WTC11 (cell line): ENCODE measurements at regions not wholly inside any gene's neighbourhood (a gene's known extent, or its start where the extent isn't known, plus 50 kb on each side); places are given as distances from the start of the nearest gene placed in this dataset.

Experiments used
- CREM ChIP-seq: sonication (generic); formaldehyde crosslinking; IDR thresholded peaks from 2 replicates; pipeline ENCODE4 v1.8.1; 2022; ENCODE audit warnings: mild to moderate bottlenecking, missing genetic modification reagents, moderate library complexity
- HMGA2 ChIP-seq: fragments of 250-450 bp; sonication (Bioruptor Pico); IDR thresholded peaks from 2 replicates; pipeline ENCODE4 v1.4.0; 2021; ENCODE audit warnings: mild to moderate bottlenecking, moderate library complexity
- NFE2L1 ChIP-seq: sonication (generic); formaldehyde crosslinking; IDR thresholded peaks from 2 replicates; pipeline ENCODE4 v1.8.1; 2023; ENCODE audit warnings: missing genetic modification reagents
- SP1 ChIP-seq: sonication (generic); formaldehyde crosslinking; conservative IDR thresholded peaks from 2 replicates; pipeline ENCODE4 v1.8.1; 2022; ENCODE audit warnings: missing genetic modification reagents
- TCF7 ChIP-seq: sonication (generic); formaldehyde crosslinking; IDR thresholded peaks from 2 replicates; pipeline ENCODE4 v1.8.0; 2022; ENCODE audit warnings: mild to moderate bottlenecking, low read depth, missing genetic modification reagents, moderate library complexity
- ZBTB21 ChIP-seq: sonication (generic); formaldehyde crosslinking; IDR thresholded peaks from 2 replicates; pipeline ENCODE4 v1.8.1; 2023; ENCODE audit warnings: mild to moderate bottlenecking, missing genetic modification reagents, borderline replicate concordance
- ZNF671 ChIP-seq: fragments of 250-450 bp; sonication (Bioruptor Pico); IDR thresholded peaks from 2 replicates; pipeline ENCODE4 v1.8.0; 2021; ENCODE audit warnings: mild to moderate bottlenecking
- TF ChIP-seq, protein P1 (sequence below): sonication (generic); formaldehyde crosslinking; IDR thresholded peaks from 2 replicates; pipeline ENCODE4 v1.8.0; 2022; ENCODE audit warnings: mild to moderate bottlenecking, missing genetic modification reagents
- TF ChIP-seq, protein P2 (sequence below): sonication (generic); formaldehyde crosslinking; IDR thresholded peaks from 2 replicates; pipeline ENCODE4 v1.8.1; 2022; ENCODE audit warnings: low read depth, mild to moderate bottlenecking, moderate library complexity, missing genetic modification reagents, borderline replicate concordance
- TF ChIP-seq, protein P3 (sequence below): sonication (generic); formaldehyde crosslinking; IDR thresholded peaks from 2 replicates; pipeline ENCODE4 v1.8.0; 2022; ENCODE audit warnings: missing genetic modification reagents
- TF ChIP-seq, protein P4 (sequence below): sonication (generic); formaldehyde crosslinking; IDR thresholded peaks from 2 replicates; pipeline ENCODE4 v1.8.1; 2023; ENCODE audit warnings: mild to moderate bottlenecking, missing genetic modification reagents, moderate library complexity
- TF ChIP-seq, protein P5 (sequence below): fragments of 200-600 bp; IDR thresholded peaks from 2 replicates; pipeline ENCODE4 v1.8.0; 2022; ENCODE audit warnings: antibody characterized with exemption

DNA sequence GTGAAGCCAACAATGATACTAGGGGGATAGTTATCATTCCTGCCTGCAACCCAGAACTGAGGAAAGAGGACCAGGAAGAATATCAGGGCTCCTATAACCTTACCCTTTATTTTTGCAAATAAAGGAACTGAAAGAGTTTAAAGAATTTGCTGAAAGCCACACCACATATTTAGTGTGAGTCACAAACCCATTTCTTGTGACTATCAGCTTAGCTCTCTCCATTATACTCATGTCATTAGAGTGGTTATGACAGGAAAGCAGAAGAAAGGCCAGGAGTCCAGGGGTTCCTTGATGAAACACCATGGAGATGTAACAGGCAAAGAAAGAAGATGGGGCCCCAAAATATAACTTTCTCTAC lies 141.1 kb upstream of the SAMSN1 start:
- TF ChIP-seq, protein P1, sequence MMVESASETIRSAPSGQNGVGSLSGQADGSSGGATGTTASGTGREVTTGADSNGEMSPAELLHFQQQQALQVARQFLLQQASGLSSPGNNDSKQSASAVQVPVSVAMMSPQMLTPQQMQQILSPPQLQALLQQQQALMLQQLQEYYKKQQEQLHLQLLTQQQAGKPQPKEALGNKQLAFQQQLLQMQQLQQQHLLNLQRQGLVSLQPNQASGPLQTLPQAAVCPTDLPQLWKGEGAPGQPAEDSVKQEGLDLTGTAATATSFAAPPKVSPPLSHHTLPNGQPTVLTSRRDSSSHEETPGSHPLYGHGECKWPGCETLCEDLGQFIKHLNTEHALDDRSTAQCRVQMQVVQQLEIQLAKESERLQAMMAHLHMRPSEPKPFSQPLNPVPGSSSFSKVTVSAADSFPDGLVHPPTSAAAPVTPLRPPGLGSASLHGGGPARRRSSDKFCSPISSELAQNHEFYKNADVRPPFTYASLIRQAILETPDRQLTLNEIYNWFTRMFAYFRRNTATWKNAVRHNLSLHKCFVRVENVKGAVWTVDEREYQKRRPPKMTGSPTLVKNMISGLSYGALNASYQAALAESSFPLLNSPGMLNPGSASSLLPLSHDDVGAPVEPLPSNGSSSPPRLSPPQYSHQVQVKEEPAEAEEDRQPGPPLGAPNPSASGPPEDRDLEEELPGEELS = no peak
- TF ChIP-seq NFE2L1 (CRISPR knock-in tag) (no peak), TCF7 (CRISPR knock-in tag) (no peak), CREM (CRISPR knock-in tag) (no peak), SP1 (CRISPR knock-in tag) (no peak), ZBTB21 (CRISPR knock-in tag) (no peak), HMGA2 (no peak), ZNF671 (CRISPR knock-in tag) (no peak)
- TF ChIP-seq, protein P2, sequence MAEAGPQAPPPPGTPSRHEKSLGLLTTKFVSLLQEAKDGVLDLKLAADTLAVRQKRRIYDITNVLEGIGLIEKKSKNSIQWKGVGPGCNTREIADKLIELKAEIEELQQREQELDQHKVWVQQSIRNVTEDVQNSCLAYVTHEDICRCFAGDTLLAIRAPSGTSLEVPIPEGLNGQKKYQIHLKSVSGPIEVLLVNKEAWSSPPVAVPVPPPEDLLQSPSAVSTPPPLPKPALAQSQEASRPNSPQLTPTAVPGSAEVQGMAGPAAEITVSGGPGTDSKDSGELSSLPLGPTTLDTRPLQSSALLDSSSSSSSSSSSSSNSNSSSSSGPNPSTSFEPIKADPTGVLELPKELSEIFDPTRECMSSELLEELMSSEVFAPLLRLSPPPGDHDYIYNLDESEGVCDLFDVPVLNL (CRISPR knock-in tag) = no peak
- TF ChIP-seq, protein P3, sequence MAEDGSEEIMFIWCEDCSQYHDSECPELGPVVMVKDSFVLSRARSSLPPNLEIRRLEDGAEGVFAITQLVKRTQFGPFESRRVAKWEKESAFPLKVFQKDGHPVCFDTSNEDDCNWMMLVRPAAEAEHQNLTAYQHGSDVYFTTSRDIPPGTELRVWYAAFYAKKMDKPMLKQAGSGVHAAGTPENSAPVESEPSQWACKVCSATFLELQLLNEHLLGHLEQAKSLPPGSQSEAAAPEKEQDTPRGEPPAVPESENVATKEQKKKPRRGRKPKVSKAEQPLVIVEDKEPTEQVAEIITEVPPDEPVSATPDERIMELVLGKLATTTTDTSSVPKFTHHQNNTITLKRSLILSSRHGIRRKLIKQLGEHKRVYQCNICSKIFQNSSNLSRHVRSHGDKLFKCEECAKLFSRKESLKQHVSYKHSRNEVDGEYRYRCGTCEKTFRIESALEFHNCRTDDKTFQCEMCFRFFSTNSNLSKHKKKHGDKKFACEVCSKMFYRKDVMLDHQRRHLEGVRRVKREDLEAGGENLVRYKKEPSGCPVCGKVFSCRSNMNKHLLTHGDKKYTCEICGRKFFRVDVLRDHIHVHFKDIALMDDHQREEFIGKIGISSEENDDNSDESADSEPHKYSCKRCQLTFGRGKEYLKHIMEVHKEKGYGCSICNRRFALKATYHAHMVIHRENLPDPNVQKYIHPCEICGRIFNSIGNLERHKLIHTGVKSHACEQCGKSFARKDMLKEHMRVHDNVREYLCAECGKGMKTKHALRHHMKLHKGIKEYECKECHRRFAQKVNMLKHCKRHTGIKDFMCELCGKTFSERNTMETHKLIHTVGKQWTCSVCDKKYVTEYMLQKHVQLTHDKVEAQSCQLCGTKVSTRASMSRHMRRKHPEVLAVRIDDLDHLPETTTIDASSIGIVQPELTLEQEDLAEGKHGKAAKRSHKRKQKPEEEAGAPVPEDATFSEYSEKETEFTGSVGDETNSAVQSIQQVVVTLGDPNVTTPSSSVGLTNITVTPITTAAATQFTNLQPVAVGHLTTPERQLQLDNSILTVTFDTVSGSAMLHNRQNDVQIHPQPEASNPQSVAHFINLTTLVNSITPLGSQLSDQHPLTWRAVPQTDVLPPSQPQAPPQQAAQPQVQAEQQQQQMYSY (CRISPR knock-in tag) = no peak
- TF ChIP-seq, protein P4, sequence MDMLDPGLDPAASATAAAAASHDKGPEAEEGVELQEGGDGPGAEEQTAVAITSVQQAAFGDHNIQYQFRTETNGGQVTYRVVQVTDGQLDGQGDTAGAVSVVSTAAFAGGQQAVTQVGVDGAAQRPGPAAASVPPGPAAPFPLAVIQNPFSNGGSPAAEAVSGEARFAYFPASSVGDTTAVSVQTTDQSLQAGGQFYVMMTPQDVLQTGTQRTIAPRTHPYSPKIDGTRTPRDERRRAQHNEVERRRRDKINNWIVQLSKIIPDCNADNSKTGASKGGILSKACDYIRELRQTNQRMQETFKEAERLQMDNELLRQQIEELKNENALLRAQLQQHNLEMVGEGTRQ (CRISPR knock-in tag) = no peak
- TF ChIP-seq, protein P5, sequence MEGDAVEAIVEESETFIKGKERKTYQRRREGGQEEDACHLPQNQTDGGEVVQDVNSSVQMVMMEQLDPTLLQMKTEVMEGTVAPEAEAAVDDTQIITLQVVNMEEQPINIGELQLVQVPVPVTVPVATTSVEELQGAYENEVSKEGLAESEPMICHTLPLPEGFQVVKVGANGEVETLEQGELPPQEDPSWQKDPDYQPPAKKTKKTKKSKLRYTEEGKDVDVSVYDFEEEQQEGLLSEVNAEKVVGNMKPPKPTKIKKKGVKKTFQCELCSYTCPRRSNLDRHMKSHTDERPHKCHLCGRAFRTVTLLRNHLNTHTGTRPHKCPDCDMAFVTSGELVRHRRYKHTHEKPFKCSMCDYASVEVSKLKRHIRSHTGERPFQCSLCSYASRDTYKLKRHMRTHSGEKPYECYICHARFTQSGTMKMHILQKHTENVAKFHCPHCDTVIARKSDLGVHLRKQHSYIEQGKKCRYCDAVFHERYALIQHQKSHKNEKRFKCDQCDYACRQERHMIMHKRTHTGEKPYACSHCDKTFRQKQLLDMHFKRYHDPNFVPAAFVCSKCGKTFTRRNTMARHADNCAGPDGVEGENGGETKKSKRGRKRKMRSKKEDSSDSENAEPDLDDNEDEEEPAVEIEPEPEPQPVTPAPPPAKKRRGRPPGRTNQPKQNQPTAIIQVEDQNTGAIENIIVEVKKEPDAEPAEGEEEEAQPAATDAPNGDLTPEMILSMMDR = no peak
